ENCODE measurements at regions not wholly inside any gene's neighbourhood (a gene's known extent, or its start where the extent isn't known, plus 50 kb on each side); places are given as distances from the start of the nearest gene placed in this dataset.
"Not testable (repeated sequence)": the region's sequence is repeated elsewhere in the genome, so short reads cannot be mapped to it uniquely, and the experiment has no call there.

DNA sequence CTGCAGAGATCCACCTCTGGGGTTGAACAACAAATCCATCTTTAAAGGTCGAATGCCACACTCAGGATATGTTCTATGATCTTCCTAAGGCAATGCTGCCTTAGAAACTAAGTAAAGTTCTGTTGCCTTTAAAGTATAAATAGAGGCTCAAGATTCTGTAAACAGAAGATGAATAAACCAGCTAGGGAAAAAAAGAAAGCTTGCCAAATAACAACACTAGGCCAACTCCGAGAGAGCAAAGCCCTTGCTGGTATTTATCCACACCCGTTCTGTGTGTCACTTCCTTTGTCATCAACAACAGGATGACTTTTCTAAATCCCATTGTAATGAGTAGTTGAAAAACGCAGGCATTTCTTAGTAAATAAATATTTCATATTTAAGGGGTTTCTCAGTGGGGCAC is 330.0 kb upstream of the GLI3 start:
- peaks cover 0 to 4% (median 0%) of the 10 kb centered on the region in 5 donors for H3K9me3 ChIP-seq (ENCODE audit: control insufficient read depth in 5 of 5, low read length in 5 of 5)
- no peak overlapping the region for H3K9ac ChIP-seq (ENCODE audit: low read length in 5 of 5)
- no peaks in the 10 kb centered on the region for H3K27me3 ChIP-seq (ENCODE audit: control insufficient read depth in 5 of 5, insufficient read depth in 4 of 5, low read length in 5 of 5)
- no peaks in the 10 kb centered on the region for H3K36me3 ChIP-seq (ENCODE audit: control insufficient read depth in 5 of 5, insufficient read depth in 5 of 5, low read length in 5 of 5)
- H3K27ac ChIP-seq (ENCODE audit: low read depth, low read length) = no peak overlapping the region
- H3K4me3 ChIP-seq (ENCODE audit: low read depth in 1 of 5, low read length in 5 of 5) = no peak overlapping the region
- no peaks in the 10 kb centered on the region for H3K4me1 ChIP-seq (ENCODE audit: control insufficient read depth in 5 of 5, insufficient read depth in 5 of 5, low read length in 5 of 5)

DNA sequence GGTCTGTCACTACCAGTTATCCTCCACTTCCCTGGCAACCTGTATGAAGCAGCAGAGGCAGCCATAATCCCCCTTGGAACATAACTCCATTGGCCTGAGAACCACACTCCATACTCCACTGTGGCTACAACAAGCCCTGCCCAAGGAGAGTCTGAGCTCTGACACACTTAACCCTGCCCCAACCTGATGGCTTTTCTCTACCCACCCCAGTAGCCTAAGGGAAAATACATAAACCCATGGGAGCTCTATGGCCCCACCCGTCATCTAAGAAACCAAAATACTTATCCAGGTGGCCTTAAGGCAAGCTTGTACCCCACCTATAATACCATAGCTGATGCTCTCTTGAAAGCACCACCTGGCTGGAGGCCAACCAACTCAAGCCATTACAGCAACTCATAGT is 324.8 kb upstream of the GLI3 start:
- H3K9me3 ChIP-seq (ENCODE audit: control insufficient read depth in 5 of 5, low read length in 5 of 5) = peaks cover 0 to 9% (median 0%) of the 10 kb centered on the region in 5 donors
- H3K36me3 ChIP-seq (ENCODE audit: control insufficient read depth in 5 of 5, insufficient read depth in 5 of 5, low read length in 5 of 5) = no peaks in the 10 kb centered on the region
- no peak overlapping the region for H3K27ac ChIP-seq (ENCODE audit: low read depth, low read length)
- H3K4me1 ChIP-seq (ENCODE audit: control insufficient read depth in 5 of 5, insufficient read depth in 5 of 5, low read length in 5 of 5) = no peaks in the 10 kb centered on the region
- no peak overlapping the region for H3K9ac ChIP-seq (ENCODE audit: low read length in 5 of 5)
- no peak overlapping the region for H3K4me3 ChIP-seq (ENCODE audit: low read depth in 1 of 5, low read length in 5 of 5)
- H3K27me3 ChIP-seq (ENCODE audit: control insufficient read depth in 5 of 5, insufficient read depth in 4 of 5, low read length in 5 of 5) = no peaks in the 10 kb centered on the region

DNA sequence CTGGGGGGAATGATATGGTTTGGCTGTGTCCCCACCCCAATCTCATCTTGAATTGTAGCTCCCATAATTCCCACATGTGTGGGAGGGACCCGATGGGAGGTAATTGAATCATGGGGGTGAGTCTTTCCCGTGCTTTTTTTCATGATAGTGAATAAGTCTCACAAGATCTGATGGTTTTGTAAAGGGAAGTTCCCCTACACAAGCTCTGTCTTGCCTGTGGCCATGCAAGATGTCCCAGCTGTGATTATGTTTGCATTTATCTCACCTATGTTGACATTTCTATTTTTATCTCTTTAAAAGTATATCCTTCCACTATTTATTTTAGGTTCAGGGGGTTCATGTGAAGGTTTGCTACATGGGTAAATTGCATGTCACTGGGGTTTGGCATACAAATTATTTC is 323.9 kb upstream of the GLI3 start:
- no peaks in the 10 kb centered on the region for H3K27me3 ChIP-seq (ENCODE audit: control insufficient read depth in 5 of 5, insufficient read depth in 4 of 5, low read length in 5 of 5)
- H3K27ac ChIP-seq (ENCODE audit: low read depth, low read length) = no peak overlapping the region
- no peaks in the 10 kb centered on the region for H3K36me3 ChIP-seq (ENCODE audit: control insufficient read depth in 5 of 5, insufficient read depth in 5 of 5, low read length in 5 of 5)
- H3K4me1 ChIP-seq (ENCODE audit: control insufficient read depth in 5 of 5, insufficient read depth in 5 of 5, low read length in 5 of 5) = no peaks in the 10 kb centered on the region
- peaks cover 0 to 11% (median 2%) of the 10 kb centered on the region in 5 donors for H3K9me3 ChIP-seq (ENCODE audit: control insufficient read depth in 5 of 5, low read length in 5 of 5)
- H3K9ac ChIP-seq (ENCODE audit: low read length in 5 of 5) = no peak overlapping the region
- no peak overlapping the region for H3K4me3 ChIP-seq (ENCODE audit: low read depth in 1 of 5, low read length in 5 of 5)

DNA sequence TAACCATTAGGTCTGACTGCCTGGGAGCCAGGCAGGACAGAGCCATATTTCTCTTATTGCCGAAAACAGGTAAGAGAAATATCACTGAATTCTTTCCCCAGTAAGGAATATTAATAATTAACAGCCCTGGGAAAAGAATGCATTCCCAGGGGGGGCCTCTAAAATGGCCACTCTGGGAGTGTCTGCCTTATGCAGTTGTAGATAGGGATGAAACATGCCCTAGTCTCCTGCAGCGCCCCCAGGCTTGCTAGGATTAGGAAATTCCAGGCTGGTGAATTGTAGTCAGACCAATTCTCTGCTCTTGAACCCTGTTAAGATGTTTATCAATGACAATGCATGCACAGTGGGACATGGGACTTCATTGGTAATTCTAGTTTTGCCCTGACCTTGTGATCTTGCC is 317.9 kb upstream of the GLI3 start:
- Histone ChIP-seq H3K4me1 (ENCODE audit: control insufficient read depth in 5 of 5, insufficient read depth in 5 of 5, low read length in 5 of 5) (peaks cover 0 to 14% (median 0%) of the 10 kb centered on the region in 5 donors), H3K9me3 (ENCODE audit: control insufficient read depth in 5 of 5, low read length in 5 of 5) (peaks cover 4 to 17% (median 11%) of the 10 kb centered on the region in 5 donors)
- not testable (repeated sequence) for H3K27me3 ChIP-seq (ENCODE audit: control insufficient read depth in 5 of 5, insufficient read depth in 4 of 5, low read length in 5 of 5); H3K36me3 ChIP-seq (ENCODE audit: control insufficient read depth in 5 of 5, insufficient read depth in 5 of 5, low read length in 5 of 5); H3K4me3 ChIP-seq (ENCODE audit: low read depth in 1 of 5, low read length in 5 of 5); H3K27ac ChIP-seq (ENCODE audit: low read depth, low read length); H3K9ac ChIP-seq (ENCODE audit: low read length in 5 of 5)

DNA sequence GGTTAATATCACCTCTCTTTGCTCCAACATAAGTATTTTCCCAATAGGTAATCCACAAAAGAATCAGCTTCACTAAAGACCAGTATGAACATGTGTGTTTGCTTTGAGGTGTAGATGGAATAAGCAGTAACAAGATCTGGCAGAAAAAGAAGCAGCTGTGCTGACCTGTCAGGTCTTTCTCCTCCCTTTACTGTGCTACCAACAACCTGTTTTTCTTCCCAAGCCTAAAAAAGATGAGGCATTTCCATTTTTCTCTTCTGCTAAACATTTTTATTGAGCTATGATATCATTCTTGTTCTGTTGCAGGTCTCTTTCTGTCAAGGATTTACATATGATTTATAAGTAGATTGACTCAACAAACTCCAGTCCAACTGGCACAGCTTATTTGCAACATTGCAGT is 315.2 kb upstream of the GLI3 start:
- Histone ChIP-seq H3K27me3 (ENCODE audit: control insufficient read depth in 5 of 5, insufficient read depth in 4 of 5, low read length in 5 of 5) (no peaks in the 10 kb centered on the region), H3K4me3 (ENCODE audit: low read depth in 1 of 5, low read length in 5 of 5) (no peak overlapping the region), H3K9me3 (ENCODE audit: control insufficient read depth in 5 of 5, low read length in 5 of 5) (peaks cover 4 to 17% (median 11%) of the 10 kb centered on the region in 5 donors), H3K36me3 (ENCODE audit: control insufficient read depth in 5 of 5, insufficient read depth in 5 of 5, low read length in 5 of 5) (no peaks in the 10 kb centered on the region), H3K4me1 (ENCODE audit: control insufficient read depth in 5 of 5, insufficient read depth in 5 of 5, low read length in 5 of 5) (peaks cover 0 to 15% (median 0%) of the 10 kb centered on the region in 5 donors), H3K27ac (ENCODE audit: low read depth, low read length) (no peak overlapping the region), H3K9ac (ENCODE audit: low read length in 5 of 5) (no peak overlapping the region)

DNA sequence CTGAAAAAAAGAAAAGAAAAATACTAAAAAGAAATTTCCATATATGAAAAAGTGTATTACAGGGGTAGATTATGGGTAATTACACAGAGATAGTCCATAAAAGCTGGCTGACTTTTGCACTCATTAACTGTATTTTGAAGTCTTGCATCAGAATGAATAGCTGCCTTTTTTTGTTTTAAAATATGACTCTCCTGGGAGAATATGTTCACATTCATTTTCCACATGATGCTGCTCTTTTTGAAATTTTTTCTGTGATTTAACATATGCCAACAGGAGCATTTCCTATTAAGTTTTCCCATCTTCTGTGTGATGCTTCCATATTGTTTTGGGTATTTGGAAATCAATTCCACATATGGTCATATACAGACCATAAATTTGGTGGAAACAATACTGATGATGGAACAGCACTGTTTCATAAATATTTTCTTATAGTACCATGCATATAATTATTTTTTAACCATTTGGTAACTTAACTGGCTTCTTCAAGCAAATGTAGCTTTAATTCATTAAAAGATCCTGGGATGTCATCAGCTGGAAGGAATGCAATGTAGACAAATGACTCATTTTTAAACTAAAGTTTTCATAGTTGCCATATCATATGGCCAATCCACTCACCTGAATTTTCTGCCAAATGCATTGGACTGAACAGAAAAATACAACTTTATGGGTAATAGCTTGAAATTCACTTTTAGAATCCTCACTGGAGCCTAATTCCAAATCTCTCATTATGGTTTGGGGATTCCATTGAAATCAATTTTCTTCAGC is 313.9 kb upstream of the GLI3 start:
- Histone ChIP-seq H3K9me3 (ENCODE audit: control insufficient read depth in 5 of 5, low read length in 5 of 5) (peaks cover 4 to 17% (median 14%) of the 10 kb centered on the region in 5 donors), H3K4me1 (ENCODE audit: control insufficient read depth in 5 of 5, insufficient read depth in 5 of 5, low read length in 5 of 5) (peaks cover 0 to 15% (median 0%) of the 10 kb centered on the region in 5 donors), H3K27me3 (ENCODE audit: control insufficient read depth in 5 of 5, insufficient read depth in 4 of 5, low read length in 5 of 5) (no peaks in the 10 kb centered on the region), H3K4me3 (ENCODE audit: low read depth in 1 of 5, low read length in 5 of 5) (no peak overlapping the region), H3K27ac (ENCODE audit: low read depth, low read length) (no peak overlapping the region), H3K36me3 (ENCODE audit: control insufficient read depth in 5 of 5, insufficient read depth in 5 of 5, low read length in 5 of 5) (no peaks in the 10 kb centered on the region), H3K9ac (ENCODE audit: low read length in 5 of 5) (no peak overlapping the region)

DNA sequence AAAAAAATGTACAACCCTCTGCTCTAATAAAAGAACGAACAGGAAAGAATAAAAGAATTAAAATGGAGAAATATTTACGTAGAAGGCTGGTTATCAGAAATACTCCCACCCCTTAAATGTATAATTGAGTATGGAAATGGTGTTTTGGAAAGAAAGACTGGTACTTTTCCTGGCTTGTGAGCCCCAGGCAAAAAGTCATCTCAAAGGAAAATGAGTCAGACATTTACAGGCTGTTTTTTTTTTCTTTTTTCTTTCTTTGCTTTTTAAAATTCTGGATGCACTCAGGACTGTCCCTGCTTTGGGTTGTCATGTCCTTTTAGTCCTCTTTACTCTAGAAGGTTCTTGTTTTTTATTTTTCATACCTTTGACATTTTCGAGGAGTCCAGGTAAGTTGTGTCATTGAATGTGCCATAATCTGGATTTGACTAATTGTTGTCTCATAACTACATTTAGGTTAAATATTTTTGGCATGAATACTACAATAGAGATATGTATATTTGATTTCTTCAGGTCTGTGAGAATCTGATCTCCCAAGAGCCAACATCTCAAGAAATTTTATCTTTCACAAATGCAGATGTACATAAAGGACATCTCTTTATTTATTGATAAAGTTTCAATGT is 313.0 kb upstream of the GLI3 start:
- no peak overlapping the region for H3K27ac ChIP-seq (ENCODE audit: low read depth, low read length)
- H3K9me3 ChIP-seq (ENCODE audit: control insufficient read depth in 5 of 5, low read length in 5 of 5) = peaks cover 4 to 14% (median 12%) of the 10 kb centered on the region in 5 donors
- H3K36me3 ChIP-seq (ENCODE audit: control insufficient read depth in 5 of 5, insufficient read depth in 5 of 5, low read length in 5 of 5) = no peaks in the 10 kb centered on the region
- H3K27me3 ChIP-seq (ENCODE audit: control insufficient read depth in 5 of 5, insufficient read depth in 4 of 5, low read length in 5 of 5) = no peaks in the 10 kb centered on the region
- H3K4me3 ChIP-seq (ENCODE audit: low read depth in 1 of 5, low read length in 5 of 5) = no peak overlapping the region
- H3K4me1 ChIP-seq (ENCODE audit: control insufficient read depth in 5 of 5, insufficient read depth in 5 of 5, low read length in 5 of 5) = peaks cover 0 to 15% (median 0%) of the 10 kb centered on the region in 5 donors
- no peak overlapping the region for H3K9ac ChIP-seq (ENCODE audit: low read length in 5 of 5)

DNA sequence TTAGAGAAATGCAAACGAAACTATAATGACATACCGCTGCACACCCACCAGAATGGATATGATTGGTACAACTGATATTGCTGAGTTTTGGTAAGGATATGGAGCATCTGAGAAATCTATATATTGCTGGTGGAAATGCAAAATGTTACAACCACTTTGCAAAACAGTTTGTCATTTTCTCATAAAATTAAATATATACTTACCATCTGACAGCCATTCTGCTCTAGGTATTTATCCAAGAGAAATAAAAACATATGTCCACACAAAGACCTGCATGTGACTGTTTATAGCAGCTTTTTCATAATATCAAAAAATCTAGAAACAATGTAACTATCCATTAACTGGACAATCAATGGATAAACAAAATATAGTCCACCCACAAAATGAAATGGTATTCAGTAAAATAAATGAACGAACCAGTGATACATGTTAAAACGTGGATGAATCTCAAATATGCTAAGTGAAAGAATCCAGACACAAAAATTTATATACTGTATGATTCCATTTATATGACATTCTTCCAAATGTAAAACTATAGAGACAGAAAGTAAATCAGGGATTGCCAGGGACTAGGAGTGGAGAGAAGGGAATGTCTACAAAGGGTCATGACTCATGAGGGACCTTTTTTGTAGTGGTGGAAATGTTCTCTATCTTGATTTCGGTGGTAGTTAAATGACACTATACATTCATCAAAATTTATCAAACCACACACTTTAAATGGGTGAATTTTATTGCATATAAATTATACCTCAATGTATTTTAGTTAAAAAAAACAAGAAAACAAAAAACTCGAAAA is 312.0 kb upstream of the GLI3 start:
- Histone ChIP-seq H3K4me1 (ENCODE audit: control insufficient read depth in 5 of 5, insufficient read depth in 5 of 5, low read length in 5 of 5) (peaks cover 0 to 15% (median 0%) of the 10 kb centered on the region in 5 donors), H3K27ac (ENCODE audit: low read depth, low read length) (no peak overlapping the region), H3K9me3 (ENCODE audit: control insufficient read depth in 5 of 5, low read length in 5 of 5) (peaks cover 4 to 16% (median 9%) of the 10 kb centered on the region in 5 donors), H3K4me3 (ENCODE audit: low read depth in 1 of 5, low read length in 5 of 5) (no peak overlapping the region), H3K9ac (ENCODE audit: low read length in 5 of 5) (no peak overlapping the region), H3K36me3 (ENCODE audit: control insufficient read depth in 5 of 5, insufficient read depth in 5 of 5, low read length in 5 of 5) (no peaks in the 10 kb centered on the region), H3K27me3 (ENCODE audit: control insufficient read depth in 5 of 5, insufficient read depth in 4 of 5, low read length in 5 of 5) (no peaks in the 10 kb centered on the region)

DNA sequence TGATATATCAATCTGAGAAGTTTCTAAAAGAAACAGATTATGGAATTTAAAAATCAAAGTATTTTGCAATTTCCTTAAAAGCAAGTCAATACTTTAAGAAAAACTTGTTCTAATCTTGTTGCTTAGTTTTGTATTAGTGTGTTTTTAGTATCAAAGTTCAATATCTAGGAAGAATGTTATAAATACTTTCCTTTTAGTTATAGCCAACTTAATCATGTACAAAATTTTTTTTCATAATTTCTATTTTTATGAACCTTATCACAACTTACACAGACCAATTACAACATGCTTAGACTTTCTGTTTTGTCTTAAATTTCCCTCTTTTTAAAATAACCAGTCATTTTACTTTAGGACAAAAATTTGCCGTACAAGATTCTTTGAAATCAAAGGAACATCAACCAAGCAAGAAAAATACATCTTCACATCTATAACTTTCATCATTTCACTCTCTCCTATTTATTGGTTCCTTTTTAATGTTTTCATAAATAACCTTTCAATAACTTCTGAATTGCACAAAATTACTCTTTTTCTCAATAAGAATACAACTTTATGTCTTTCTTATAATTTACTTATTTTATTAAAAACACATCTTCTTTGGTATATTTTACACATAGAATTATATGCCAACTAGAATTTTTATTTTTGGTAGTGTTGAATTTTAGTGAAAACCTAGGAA is 308.2 kb upstream of the GLI3 start:
- H3K27ac ChIP-seq (ENCODE audit: low read depth, low read length) = no peak overlapping the region
- no peaks in the 10 kb centered on the region for H3K36me3 ChIP-seq (ENCODE audit: control insufficient read depth in 5 of 5, insufficient read depth in 5 of 5, low read length in 5 of 5)
- no peak overlapping the region for H3K9ac ChIP-seq (ENCODE audit: low read length in 5 of 5)
- H3K4me1 ChIP-seq (ENCODE audit: control insufficient read depth in 5 of 5, insufficient read depth in 5 of 5, low read length in 5 of 5) = peaks cover 0 to 4% (median 0%) of the 10 kb centered on the region in 5 donors
- peaks cover 2 to 12% (median 7%) of the 10 kb centered on the region in 5 donors for H3K9me3 ChIP-seq (ENCODE audit: control insufficient read depth in 5 of 5, low read length in 5 of 5)
- H3K27me3 ChIP-seq (ENCODE audit: control insufficient read depth in 5 of 5, insufficient read depth in 4 of 5, low read length in 5 of 5) = no peaks in the 10 kb centered on the region
- no peak overlapping the region for H3K4me3 ChIP-seq (ENCODE audit: low read depth in 1 of 5, low read length in 5 of 5)
